Chondrocyte (in vitro differentiated cells): ENCODE measurements at regions not wholly inside any gene's neighbourhood (a gene's known extent, or its start where the extent isn't known, plus 50 kb on each side); places are given as distances from the start of the nearest gene placed in this dataset.
"Not testable (repeated sequence)": the region's sequence is repeated elsewhere in the genome, so short reads cannot be mapped to it uniquely, and the experiment has no call there.

ENCODE experiments used
- DNase-seq: peaks from one replicate; pipeline ENCODE4 v3.0.0; 2021; ENCODE audit warnings: mixed read lengths, low spot score
- H3K27ac Mint-ChIP-seq: one replicate; pipeline ENCODE4 v1.8.0; 2021; ENCODE audit warnings: mild to moderate bottlenecking, moderate library complexity, mixed read lengths; ENCODE audit not compliant: unreplicated experiment
- H3K27me3 Mint-ChIP-seq: 2 replicates; pipeline ENCODE4 v1.8.0; 2021; ENCODE audit warnings: low read depth, mixed read lengths
- H3K36me3 Mint-ChIP-seq: 2 replicates; pipeline ENCODE4 v1.8.0; 2021; ENCODE audit warnings: low read depth, mixed read lengths
- H3K4me1 Mint-ChIP-seq: 2 replicates; pipeline ENCODE4 v1.8.0; 2021; ENCODE audit warnings: low read depth, mild to moderate bottlenecking, mixed read lengths
- H3K4me3 Mint-ChIP-seq: one replicate; pipeline ENCODE4 v1.8.0; 2021; ENCODE audit warnings: mild to moderate bottlenecking, moderate library complexity, mixed read lengths; ENCODE audit not compliant: unreplicated experiment
- H3K9me3 Mint-ChIP-seq: 2 replicates; pipeline ENCODE4 v1.8.0; 2021; ENCODE audit warnings: low read depth, mixed read lengths
- CTCF ChIP-seq: fragments of 200-600 bp; sonication (generic); IDR thresholded peaks from 2 replicates; pipeline ENCODE4 v1.5.0; 2021; ENCODE audit warnings: antibody characterized with exemption, mild to moderate bottlenecking, moderate library complexity

- Mint-ChIP-seq H3K9me3 (peaks cover 11% of the 10 kb centered on the region), H3K4me1 (no peaks in the 10 kb centered on the region), H3K4me3 (no peak overlapping the region), H3K27me3 (peaks cover 51% of the 10 kb centered on the region), H3K36me3 (peaks cover 2% of the 10 kb centered on the region), H3K27ac (no peak overlapping the region)
- TF ChIP-seq CTCF = no peak
- no peak for DNase-seq
Observed at GRCh38 chr9:126183266-126183665, 143.4 kb upstream of the MVB12B start.

- H3K27ac Mint-ChIP-seq, DNase-seq, H3K4me1 Mint-ChIP-seq, H3K36me3 Mint-ChIP-seq, H3K4me3 Mint-ChIP-seq: not testable (repeated sequence)
- Mint-ChIP-seq H3K27me3 (peaks cover 34% of the 10 kb centered on the region), H3K9me3 (peaks cover 14% of the 10 kb centered on the region)
Observed at GRCh38 chr9:126190994-126191393, 135.6 kb upstream of the MVB12B start.

GRCh38 chr9:126198854-126199253 is 127.8 kb upstream of the MVB12B start:
- Mint-ChIP-seq H3K27me3 (peaks cover 44% of the 10 kb centered on the region), H3K4me3 (no peak overlapping the region), H3K4me1 (no peaks in the 10 kb centered on the region), H3K27ac (no peak overlapping the region), H3K36me3 (no peaks in the 10 kb centered on the region), H3K9me3 (peaks cover 6% of the 10 kb centered on the region)
- no peak for TF ChIP-seq CTCF
- no peak for DNase-seq

GRCh38 chr9:126203313-126203712 is 123.3 kb upstream of the MVB12B start:
- Mint-ChIP-seq H3K27me3 (peaks cover 35% of the 10 kb centered on the region), H3K27ac (no peak overlapping the region), H3K9me3 (peaks cover 6% of the 10 kb centered on the region), H3K4me3 (no peak overlapping the region), H3K36me3 (no peaks in the 10 kb centered on the region), H3K4me1 (no peaks in the 10 kb centered on the region)
- DNase-seq = no peak
- TF ChIP-seq CTCF = peak; percentile 31

- Mint-ChIP-seq H3K9me3 (peaks cover 6% of the 10 kb centered on the region), H3K36me3 (no peaks in the 10 kb centered on the region), H3K27ac (no peak overlapping the region), H3K4me3 (no peak overlapping the region), H3K27me3 (peaks cover 38% of the 10 kb centered on the region), H3K4me1 (no peaks in the 10 kb centered on the region)
- no peak for TF ChIP-seq CTCF
- no peak for DNase-seq
Observed at GRCh38 chr9:126204197-126204596, 122.4 kb upstream of the MVB12B start.

GRCh38 chr9:126204708-126205225 is 121.9 kb upstream of the MVB12B start:
- no peaks in the 10 kb centered on the region for H3K36me3 Mint-ChIP-seq
- no peak for TF ChIP-seq CTCF

More at GRCh38 chr9:126204708-126205225, 121.9 kb upstream of the MVB12B start:
- no peaks in the 10 kb centered on the region for H3K4me1 Mint-ChIP-seq
- H3K27ac Mint-ChIP-seq = no peak overlapping the region
- DNase-seq = no peak
- no peak overlapping the region for H3K4me3 Mint-ChIP-seq
- peaks cover 43% of the 10 kb centered on the region for H3K27me3 Mint-ChIP-seq
- peaks cover 8% of the 10 kb centered on the region for H3K9me3 Mint-ChIP-seq
